C4-2B (cell line): ENCODE measurements at regions not wholly inside any gene's neighbourhood (a gene's known extent, or its start where the extent isn't known, plus 50 kb on each side); places are given as distances from the start of the nearest gene placed in this dataset.

Experiments used
- CTCF ChIP-seq: fragments of 450-650 bp; conservative IDR thresholded peaks from 2 replicates; pipeline ENCODE4 v1.5.1; 2017; ENCODE audit warnings: mild to moderate bottlenecking
- ZFX ChIP-seq: fragments of 450-650 bp; IDR thresholded peaks from 2 replicates; pipeline ENCODE4 v1.6.1; 2017

GRCh38 chr4:85268188-85268587 is 206.8 kb upstream of the ARHGAP24 start:
- TF ChIP-seq CTCF (no peak), ZFX (no peak)
